ENCODE measurements at regions not wholly inside any gene's neighbourhood (a gene's known extent, or its start where the extent isn't known, plus 50 kb on each side); places are given as distances from the start of the nearest gene placed in this dataset.

DNA sequence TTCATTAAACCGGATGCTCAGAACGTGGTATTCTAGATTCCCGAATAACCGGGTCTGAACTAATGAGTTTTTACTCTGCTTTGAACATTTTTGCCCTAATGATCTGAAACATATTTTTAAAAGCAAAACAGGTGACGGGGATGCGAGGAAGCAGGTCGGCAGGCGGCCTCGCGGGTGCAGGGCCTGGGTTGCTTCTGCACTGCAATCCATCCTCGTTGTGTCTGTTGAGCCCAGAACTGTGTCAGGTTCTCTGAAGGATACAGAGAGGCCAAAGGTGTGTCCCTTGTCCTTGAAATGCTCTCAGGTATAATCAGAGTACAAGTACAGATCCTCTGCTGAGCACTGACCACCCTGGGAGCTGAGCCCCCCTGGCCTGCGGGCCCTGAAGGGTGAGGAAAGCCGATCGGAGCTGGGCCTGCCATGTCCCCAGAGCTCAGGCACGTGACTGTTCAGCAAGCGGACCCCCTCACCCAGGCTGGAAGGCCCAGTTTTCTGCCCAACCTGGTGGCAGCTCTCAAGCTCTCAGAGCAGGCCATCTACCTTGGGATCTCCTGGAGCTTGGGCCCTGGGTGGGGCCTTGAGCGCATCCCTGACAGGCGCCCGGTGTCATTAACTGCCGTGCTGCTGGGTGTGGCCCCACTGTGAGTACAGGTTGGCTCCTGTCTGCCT, 151.8 kb downstream of the OLFM1 start:
- DNase-seq, result no peak

DNA sequence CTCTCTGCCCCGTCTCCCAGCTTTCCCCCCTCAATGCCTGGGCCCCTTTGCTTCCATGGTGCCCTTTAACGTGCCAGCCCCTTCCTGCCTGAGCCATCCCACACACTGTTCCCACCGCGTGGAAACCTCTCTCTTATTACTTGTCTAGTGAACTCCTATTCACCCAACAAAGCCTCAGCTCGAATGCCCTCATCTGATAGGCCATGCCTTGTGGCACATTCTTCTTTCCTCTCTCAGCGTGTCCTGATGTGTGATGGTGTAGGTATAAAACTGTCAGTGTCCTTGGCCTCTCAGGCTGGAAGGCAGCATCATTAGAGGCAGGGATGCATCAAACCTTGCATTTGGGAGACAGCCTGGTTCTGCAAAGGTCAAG, 152.3 kb downstream of the OLFM1 start:
- no peak for DNase-seq

DNA sequence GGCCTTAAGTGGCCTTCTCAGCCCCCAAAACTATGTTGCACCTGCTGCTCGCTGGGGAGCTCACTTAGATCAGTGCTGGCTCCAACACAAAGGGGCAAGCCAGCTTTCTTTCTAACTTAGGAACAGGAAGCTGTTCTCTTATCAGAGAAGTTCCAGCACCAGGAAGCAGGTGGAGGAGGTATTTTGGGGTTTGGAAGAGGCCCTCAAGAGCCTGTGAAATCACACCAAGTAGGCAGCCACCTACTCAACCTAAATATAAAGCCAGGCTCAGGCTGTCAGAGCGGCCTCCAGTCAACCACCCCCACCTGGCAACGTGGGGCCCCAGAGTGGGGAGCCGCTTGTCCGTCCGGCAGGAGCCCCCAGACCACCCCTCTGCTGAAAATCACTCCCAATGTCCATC, 152.8 kb downstream of the OLFM1 start:
- DNase-seq, result no peak

DNA sequence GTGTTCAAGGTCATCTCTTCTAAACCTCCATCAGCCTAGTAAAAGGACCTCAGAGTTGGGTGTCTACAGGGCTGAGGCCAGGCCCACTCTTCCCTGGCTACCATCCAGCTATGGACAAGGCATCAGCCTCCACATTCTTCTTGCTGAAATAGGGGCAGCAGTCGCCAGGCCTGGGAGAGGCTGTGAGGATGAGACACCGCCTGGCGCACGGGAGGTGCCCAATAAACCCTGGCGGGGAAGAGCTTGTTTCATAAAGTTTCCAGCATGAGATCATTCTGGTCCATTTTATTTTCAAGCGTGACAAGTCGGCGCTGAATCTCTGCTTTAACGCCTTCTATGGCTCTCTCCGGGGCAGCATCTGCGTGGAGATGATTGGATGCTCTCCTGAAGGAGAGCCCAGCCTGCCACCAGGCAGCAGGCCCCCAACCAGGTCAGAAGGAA, 153.4 kb downstream of the OLFM1 start:
- no peak for DNase-seq

DNA sequence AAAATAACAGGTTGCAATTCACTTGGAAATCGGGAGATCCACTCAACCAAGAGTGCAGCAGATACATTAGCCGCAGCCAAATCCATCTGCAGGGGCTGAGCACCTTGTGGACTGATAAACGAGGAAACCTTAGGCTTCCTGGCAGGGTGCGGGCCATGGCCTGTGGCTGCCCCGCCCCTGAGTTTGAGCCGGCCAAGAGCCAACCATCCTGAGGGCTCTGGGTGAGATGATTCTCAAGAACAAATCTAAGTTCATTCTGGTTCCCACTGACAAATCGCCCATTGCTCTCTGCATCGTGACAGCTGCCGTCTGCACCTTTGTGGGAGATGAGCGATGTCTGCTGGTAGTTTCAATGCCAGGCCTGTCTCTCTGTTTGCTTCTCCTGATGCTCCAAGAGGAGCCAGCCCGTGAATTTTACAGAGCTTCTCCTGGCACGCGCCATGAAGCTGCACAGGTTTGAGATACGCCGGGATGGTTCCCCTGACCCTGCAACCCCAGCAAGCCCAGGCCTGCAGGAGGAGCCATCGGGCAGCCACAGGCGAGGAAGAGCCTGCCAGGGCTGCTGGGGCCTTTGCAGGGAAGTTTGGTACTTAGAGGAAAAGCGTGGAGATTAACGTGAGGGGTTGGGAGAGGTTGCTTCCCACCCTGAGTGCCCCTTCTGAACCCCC, 154.0 kb downstream of the OLFM1 start:
- no peak for DNase-seq

DNA sequence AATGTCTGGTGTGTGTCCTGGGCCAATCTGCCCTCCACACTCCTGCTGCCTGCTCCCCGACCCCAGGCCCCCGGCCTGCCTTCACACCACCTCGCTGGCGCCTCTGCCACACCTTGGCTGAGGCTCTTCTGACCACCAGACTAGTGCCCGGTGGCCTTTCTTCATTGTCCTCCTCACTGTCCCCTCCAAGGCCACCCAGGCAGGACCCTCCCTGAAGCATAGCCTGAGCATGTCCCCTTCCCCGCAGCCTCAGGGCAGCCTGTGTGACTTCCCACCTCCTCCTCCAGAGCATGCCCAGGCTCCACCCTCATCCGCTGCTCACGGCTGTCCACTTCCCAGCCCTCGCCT, 154.6 kb downstream of the OLFM1 start:
- DNase-seq, result no peak

DNA sequence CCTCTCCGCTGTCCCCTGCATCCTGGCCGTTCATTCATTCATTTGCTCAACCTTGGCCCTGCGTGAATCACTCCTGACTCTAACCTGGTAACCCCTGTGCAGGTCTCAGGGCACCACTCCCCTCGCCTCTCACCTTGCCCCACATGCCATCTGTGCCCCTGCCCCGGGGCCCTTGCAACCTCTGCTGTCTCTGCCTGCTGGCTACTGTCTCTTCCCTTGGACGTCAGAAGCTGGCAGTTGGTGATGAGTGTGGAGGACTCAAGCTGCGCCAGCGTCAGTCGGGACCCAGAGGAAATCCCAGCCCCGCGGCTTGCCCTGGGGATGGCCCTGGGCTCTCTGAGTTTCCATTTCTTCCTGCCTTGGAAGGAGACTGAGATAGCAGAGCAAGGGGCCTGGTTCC, 154.9 kb downstream of the OLFM1 start:
- DNase-seq, result no peak

DNA sequence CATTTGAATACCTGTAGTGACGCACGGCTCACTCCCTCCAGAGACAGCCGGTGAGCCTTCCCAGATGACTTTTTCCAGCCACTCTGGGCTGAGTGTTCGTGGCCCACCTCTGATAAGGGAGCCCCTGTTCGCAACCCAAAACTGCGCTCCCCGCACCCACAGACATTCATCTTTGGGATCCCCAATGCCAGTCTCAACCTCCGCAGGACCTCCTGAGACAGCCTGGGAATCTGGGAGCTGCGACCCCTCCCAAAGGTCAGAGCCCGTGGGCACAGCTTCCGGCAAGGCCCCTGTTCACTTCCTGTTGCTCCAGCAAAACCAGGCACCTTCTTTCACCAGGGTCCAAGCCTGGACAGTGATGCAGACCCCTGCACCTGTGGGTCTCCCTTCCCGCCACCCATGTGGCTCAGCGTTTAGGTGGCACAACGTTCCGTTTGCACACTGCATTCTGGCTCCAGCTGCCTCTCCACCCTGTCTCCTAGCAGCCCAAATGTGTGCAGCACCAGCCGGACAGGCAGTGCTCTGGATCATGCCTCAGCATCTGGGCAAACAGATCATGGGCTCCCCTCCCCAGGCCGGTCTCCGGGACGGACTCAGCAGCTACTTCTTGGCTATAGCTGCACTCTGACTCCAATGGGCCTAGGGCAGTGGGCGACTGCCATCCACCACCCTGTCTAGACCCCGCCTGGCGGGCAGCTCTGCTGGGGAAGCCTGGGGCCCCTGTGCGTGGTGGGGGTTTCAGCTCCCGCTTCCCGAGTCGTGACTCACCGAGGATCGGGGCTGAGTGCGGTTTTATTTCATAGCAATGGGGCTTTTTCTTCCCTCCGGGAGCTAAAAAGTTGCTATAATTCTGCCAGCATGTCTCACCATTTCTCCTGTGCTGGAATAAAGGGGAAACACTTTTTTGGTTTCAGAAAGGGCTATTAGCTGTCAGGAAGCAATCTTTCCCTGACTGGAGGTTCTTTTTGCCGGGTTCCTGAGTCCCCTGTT, 156.0 kb downstream of the OLFM1 start:
- no peak for DNase-seq

DNA sequence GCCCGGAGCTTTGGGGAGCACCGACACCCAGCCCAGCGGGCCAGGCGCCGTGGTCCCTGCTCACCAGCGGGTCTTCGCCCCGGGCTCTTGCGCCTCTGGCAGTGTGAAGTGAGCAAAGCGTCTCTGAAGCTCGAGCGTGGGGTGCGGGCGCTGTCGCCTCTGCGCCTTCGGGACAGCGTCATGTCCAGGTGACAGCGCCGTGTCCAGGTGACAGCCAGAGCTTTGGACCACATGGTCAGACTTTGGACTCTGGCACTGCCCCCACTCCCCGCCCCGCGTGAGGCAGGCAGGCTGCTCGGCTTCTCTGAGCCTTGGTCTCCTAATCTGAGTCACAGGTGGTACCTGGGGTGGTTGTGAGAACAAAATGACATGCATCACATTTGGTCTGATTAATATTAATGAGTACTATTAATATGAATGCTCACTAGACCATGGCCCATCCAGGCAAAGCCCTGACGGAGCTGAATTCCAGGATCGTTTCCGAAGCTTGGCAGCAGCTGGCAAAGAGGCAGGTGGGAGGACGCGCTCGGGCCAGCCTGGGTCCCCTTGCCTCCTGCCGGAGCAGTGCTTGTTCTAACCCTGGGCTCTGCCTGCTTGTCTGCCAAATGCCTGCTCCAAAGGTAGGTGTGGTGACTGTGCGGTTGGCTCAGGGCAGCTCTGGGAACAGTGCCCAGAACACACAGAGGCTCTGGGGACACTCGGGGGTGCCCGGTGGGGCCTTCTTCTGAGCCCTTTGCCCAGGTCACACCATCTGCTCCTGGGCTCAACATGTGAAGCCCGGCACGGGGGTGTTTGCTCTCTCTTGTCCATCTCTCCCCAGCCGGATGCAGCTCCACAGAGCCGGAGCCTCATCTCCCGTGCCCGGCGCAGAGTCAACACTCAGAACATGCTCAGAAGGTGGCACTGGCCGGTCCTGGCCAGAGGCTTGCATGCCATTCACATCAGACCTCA, 157.1 kb downstream of the OLFM1 start:
- DNase-seq, result no peak

DNA sequence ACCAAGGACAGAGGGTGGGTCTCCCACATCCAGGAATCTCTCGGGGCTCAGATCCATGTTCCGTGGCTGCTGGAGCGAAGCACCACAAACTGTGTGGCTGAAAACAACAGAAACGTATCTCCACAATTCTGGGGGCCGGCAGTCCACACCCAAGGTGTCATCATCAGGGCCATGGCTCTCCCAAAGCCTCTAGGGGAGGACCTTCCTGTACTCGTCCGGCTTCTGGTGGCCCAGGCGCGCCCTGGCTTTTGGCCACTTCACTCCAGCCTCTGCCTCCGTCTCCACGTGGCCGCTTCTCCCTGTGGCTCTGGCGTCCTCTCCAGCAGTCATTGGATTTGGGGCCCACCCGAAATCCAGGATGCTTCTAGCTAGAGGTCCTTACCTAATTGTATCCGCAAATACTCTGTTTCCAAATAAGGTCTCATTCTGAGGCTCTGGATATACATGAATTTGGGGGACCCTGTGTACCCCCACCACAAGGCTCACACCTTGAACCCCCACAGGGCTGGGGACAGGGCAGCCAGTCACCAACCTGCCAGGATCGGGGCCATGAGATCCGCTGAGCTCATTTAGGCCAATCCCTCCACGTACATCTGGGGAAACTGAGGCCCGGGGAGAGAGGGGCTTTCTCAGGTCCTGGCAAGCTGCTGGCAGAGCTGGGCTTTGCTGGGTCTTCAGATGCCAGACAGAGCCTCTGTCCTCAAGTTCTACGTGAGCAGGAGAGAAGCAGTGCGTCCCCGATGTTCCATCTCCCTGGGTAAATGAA, 158.2 kb downstream of the OLFM1 start:
- no peak for DNase-seq

DNA sequence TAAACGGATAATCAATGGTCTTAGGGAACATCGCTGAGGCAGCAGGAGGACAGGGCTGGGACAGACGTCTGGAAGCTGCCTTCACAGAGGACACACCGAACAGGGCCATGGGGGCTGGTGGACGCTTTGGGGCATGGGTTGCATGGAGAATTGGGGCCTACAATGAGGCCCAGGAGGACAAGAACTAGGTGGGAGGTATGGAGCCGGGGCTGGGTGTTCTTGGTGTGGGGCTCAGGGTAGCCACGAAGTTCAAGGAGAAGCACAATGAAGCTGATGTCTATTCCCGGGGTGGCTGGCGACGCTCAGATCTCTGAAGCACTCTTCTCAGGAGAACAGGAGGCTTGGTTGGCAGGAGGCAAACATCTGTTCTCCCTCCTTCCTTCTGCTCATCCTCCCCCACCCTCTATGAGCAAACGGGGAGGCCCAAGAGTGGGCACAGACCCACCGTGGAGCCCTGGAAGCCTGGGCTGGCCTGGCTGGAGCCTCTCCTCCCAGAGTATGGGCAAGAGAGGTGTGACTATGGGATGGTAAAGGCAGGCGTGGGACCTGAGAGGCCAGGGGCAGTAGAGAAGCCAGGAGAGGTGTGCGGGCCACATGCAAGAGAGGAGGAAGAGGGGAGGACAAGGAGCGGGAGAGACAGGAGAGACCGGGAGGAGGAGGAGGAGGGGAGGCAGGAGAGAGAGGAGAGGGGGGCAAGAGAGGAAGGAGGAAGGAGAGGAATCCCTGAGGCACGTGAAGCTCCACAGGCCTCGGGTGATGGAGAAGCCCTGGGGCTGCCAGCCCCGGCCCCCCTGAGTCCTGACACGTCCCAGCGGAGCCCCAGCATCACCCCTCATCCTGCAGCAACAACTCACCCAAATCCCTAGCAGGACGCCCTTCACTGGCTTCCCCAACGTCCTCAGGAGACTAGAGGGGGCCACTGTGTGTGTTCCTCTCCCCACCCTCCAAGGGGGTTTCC, 159.1 kb downstream of the OLFM1 start:
- no peak for DNase-seq

DNA sequence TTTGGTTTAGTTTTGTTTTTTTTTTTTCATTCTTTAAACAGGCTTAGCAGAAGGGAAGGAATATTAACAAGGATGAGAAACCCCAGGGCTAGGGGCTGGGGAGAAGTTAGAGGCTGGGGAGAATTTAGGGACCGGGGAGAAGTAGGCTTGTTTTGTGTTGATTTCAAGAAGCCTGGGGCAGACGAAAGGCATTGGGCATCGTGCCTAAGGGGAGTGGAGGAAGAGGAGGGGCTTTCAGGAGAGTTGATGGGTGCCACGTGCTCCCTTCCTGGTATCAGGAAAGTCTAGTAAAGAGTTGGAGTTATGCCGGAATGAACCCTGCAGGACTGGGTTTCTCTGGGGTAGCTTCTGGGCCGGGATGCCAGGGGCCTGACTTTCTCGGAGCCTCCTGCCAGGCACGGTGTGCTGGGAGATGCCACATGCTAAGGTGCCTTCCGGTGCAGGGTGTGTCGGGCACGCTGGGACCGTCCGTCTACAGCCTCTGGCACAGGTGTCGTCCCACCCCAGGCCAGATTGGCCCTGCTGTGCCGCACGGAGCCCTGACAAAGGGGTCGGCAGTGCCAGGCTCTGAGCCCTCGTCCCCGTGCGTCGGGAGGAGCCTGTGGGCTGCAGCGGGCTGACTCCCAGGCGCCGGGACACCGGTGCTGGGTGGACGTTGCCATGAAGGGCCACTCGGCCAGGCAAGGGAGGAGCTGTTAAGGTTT, 159.9 kb downstream of the OLFM1 start:
- DNase-seq, result no peak

DNA sequence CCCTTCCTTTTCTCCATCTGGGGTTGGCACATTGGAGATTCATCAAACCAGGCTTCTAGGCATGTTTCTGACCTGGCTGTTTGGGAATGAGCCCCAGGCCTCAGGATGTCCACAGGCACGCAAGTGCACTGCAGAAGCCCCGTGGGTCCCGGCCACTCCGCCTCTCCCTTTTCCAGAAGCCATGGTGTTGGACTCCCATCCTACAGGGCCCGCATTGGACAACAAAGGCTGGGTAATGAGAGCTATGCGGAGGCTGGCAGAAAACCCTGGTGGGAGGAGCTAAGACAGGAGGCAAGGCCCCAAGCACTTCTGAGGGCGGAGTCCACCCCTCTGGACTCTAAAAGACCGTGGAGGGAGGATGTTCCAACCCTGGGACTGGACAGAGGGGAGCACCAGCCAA, 160.6 kb downstream of the OLFM1 start:
- DNase-seq, result no peak

DNA sequence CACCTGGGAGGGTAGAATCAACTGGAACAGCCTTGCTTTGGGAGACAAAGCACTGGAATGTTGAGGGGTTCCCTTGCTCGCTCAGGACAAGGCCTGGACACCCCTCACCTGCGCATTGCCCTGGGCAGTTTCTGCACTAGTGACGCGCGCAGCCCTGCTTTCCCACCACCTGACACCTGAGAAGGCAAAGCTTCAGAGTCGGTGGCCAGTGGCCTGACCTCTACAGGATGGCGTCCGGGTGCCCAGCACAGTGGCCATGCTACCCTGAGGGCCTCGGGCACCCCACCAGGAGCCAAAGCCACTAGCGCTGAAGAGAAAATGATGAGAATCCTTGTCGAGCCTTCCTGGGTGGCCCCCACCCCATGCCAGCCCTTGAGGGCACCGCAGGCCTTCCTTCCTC, 161.3 kb downstream of the OLFM1 start:
- no peak for DNase-seq

DNA sequence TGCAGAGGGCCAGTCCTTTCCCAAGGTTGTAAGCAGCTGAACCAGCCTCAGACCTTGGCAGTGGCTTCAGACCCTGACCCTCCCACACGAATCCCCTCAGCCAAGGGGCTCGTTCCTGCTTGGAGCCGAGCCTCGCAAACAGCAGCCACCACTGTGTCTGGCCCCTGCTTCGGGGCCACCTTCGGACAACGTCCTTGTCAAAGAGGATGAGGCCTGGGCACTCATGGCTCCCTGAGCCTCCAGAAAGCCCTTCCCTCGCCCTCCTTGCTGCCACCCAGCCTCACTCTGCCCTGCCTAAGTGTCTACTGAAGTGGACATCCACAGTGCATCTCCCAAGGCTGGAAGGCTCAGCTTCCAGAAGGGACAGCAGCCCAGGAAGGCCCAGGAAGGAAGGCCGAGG, 161.7 kb downstream of the OLFM1 start:
- DNase-seq, result no peak

DNA sequence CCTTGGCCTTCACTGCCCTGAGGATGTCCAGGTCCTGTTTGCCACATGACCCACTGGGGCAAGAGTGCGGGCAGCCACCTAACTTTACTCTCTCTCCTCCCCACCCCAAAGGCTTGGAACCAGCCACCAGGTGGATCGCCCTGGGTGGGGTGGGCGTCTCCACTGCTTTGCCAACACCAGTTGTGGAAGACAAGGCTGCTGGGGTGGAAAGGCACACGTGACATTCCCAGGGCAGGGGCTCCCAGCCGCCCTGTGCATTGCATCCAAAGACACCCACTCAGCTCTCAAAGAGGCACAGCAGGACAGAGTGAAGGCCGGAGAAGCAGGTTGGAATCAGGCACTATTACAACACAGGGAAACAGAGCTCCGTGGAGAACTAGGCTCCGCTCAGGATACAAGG, 162.2 kb downstream of the OLFM1 start:
- no peak for DNase-seq

DNA sequence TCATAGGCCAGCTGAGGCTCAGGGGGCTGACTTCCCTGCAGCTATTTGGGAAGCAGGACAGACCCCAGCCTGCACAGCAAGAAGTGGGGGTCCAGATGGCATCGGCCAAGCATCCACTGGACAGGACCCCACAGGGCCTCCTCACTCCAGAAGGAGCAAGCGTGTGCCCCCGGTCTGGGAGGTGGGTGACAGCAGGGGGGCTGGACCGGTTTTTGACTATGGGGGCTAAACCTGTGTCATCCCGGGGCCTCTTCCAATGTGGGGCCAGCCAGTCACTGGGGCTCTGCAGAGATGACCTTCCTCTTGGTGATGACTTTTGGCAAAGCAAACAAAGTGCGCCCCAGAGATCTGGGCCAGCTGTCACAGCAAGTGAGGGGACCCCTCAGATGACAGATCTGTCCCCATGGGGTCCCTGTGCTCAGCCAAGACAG, 163.9 kb downstream of the OLFM1 start:
- no peak for DNase-seq

DNA sequence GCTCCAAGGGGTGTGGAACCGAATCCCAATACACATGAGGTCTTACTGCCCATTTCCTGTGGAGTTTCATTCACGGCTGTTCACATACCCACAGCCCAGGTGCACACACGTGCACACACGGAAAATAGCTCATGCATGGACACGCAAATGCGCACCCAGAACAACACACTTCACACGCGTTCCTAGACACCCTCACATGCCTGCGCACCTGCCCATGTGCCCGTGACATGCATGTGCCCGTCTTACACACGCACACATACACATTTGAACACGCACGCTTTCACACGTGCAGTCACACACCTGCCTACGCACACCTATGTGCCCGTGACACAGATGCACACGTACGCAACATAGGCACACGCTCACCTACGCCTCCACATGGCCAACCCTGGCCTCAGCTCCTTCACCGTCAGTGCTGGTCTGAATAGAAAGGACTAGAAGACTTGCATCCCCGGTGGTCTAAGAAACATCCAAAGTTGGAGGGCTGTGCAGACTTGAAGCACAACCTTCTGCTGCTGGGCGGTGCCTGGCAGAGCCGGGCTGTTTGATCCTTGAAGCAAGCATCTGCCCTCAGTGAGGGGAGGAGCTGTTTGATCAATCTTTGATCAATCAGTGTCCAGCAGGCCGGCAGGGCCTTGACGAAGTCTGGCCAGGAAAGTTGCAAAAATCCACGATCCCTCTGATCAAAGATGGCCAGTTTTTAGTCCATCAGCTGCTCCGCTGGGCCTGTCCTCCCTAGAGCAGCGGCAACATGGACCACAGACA, 164.7 kb downstream of the OLFM1 start:
- no peak for DNase-seq
